NCI-H1694 (cell line): ENCODE measurements at regions not wholly inside any gene's neighbourhood (a gene's known extent, or its start where the extent isn't known, plus 50 kb on each side); places are given as distances from the start of the nearest gene placed in this dataset.

Experiments
- DNase-seq: peaks from one replicate; lab custom pipeline; 2025; lab: John Stamatoyannopoulos, UW

GRCh38 chr13:29999492-30000369, 149.3 kb upstream of the UBL3 start:
- no peak for DNase-seq

- no peak for DNase-seq
Measured at GRCh38 chr13:29996316-29996715, 145.9 kb upstream of the UBL3 start.

- no peak for DNase-seq
Measured at GRCh38 chr13:29994911-29995595, 144.6 kb upstream of the UBL3 start.

DNA sequence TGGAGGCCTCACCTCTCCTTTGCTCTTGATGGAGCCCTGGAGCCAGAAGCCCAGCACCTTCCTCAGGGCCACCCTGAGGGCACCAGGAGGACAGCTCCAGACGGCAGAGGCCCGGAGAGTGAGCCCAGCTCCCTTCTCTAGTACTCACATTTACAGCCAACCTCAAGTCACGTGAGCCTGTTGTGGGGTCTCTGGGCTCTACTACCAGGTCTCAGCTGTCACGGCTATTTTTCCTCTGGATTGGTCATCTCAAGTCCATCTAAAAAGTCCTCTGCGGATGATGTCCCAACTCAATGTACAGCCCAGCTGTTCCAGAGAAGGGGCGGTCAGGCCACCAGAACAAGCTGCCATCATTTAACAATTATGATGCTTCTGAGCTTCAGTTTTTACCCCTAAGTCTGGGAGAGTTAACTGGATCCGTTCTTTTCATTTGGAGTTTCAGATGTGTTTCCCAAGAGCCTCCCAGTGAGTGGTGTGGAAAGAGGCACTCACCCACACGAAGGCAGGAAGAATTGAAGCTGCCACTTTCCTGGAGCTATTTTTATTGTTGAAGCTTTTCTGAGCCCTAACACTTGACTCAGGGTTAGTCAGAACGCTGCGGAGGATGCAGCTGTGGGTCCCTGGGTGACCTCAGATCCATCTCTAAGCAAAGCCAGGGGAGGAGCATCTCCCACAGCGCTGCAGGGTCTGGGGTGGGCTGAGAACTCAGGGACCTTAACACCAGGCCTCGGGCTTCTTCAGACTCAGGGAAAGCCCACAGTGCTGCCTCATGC, 143.5 kb upstream of the UBL3 start:
- DNase-seq = no peak

DNA sequence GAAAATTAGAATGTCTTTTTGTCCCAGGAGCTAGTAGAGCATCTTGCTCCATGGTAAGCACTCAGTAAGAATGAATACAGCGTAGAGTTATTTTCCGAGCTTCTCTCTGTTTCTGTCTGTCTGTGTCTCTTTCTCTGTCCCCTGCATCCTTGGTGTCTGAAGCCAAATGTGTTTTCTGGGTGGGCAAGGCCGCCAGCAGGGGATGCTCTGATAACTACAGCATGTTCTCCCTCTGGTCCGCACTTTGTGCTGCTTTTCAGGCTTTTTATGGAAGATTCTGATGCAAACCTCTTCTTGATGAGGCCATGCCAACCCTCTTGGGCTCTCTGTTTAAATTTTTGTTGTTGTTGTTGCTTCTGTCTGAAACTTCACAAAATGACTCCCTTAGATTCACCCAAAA, 142.8 kb upstream of the UBL3 start:
- DNase-seq = no peak

DNA sequence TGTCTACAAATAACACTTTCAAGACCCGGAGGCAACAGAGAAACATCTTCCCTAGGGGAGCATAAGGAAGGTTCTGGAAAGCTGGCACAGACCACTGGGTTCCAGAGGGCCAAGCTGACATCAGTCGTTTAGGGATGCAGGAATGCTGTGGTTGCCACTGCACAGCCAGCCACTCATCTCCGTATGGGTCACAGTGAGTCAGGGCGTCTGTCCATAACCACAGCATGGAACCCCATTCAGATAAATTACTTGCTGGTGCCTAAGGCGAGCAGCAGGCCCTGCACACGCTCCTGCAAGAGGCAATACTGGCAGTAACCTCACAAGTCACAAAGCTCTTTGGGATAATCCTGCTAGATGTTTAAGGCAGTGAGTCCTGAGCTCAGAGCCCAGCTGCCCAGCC, 140.9 kb upstream of the UBL3 start:
- no peak for DNase-seq

- no peak for DNase-seq
Measured at GRCh38 chr13:29987340-29987739, 136.9 kb upstream of the UBL3 start.

DNA sequence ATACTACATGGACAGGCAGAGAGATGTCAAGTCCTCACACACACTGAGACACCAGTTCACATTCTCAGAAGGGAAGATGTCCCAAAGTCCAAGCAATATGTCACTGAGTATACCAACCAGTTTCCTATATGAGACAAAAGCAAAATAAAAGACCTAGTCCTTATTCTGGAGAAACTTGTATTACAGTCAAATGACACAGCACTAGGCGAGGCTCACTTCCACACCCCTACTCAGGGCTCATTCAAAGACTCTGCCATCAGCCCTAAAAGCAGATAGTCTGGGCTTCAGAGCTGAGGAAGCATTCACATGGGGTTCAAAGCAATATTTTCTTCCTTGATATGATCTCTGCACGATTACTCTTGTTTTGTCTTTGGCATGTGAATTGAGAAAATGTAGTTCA, 129.9 kb upstream of the UBL3 start:
- no peak for DNase-seq

DNA sequence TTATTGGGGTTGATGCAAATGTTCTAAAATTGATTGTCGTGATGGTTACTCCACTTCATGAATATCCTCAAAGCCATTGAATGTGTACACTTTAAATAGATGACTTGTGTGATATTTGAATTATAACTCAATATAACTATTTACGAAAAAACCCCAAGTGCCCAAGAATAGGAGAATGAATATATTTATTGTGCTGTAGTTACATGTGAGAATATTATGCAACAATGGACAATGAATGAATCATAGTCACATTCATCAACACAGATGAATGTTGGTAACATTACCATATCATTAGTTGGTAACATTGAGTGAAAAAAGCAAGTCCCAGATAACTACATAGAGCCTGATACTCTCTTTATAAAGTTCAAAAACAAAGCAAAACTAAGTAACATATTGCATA, 127.8 kb upstream of the UBL3 start:
- no peak for DNase-seq

- DNase-seq = no peak
Measured at GRCh38 chr13:29977476-29978120, 127.2 kb upstream of the UBL3 start.

- DNase-seq = no peak
Measured at GRCh38 chr13:29976535-29976934, 126.1 kb upstream of the UBL3 start.

DNA sequence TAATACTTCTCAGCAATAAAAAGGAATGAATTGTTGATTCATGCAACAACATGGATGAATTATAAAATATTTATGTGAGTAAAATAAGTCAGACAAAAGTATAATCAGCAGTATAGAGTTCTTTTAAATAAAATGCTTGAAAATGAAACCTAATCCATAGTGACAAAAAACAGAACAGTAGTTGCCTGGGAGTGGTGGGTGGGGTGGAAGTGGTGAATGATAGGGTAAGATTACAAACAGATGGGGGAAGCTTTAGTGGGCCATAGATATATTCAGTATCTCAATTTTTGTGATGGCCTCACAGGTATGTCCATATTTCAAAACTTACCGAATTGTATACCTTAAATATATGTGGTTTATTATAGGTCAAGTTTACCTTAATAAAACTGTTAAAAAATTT, 124.9 kb upstream of the UBL3 start:
- DNase-seq = no peak

DNA sequence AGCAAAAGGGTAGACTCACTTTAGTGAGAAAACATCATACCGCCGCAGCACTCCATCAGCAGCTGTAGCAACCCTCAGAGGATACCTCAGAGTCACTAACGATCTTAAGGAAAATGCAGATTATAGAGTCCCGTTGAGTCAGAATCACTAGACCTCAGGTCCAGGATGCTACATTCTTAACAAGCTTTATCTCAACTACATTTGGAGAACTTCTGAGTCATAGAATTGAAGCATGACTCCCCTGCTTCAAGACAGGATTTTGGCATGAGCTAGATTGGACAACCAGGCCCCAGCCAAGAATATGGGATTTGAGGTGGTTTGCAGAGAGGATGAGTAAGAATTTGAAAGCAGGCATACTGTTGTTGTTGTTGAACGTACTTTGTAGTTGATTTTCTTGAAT, 118.9 kb upstream of the UBL3 start:
- no peak for DNase-seq

DNA sequence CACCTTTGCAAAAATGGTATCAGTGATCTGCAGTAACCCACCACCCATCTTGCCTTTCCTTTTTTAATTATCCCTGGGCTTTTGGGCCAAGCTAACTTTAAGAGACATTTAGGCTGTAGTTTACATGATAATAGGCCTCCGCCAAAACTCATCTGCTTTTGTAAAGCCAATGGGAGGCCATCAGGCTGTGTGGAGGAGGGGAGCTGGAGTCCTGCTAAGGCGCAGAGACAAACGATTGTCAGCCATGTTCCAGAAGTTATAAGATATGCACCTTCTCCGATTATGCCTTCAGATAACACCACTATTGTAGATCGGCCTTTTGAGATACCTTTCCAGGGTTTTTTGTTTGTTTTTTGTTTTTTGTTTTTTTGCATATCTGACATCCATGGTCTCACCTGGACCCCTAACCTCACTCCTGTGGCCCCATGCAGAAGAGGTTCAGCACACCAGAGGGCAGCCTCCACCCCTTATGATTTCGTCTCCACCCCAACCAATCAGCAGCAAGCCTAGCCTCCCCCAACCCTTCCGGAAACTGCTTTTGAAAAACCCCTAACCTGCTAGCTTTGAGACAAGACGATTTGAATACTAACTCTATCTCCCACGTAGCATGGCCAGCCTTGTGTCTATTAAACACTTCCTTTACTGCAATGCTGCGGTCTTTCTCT, 113.9 kb upstream of the UBL3 start:
- no peak for DNase-seq

- DNase-seq = no peak
Measured at GRCh38 chr13:29963089-29963488, 112.7 kb upstream of the UBL3 start.

DNA sequence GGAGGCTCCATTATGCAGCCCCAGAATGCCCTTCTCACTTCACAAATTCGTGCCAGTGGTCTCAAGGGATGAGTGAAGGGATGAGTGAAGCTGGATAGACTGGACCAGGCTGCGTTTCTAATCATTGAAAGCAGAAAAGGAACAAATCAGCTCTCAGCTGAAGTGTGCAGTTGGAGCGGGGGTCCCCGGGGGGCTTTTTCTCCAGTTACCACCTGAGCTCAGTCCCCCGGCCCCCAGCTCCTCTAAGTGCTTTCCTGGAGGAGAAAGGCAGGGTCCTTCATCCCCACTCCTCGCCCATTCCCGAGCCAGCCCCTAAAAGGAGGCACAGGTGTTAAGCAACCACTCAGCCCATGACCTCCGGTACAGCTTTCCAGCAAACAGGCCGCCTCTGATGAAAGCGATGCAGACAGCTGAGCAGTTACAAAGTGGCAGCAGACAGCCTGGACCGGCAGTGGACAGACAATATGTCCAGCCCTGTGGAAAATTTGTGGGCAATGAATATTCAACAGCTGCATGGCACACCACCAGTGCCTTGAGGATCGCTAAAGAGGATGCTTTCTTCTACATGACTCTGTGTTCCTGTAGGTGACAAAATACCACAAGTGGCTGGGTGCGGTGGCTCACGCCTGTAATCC, 110.7 kb upstream of the UBL3 start:
- DNase-seq = no peak

DNA sequence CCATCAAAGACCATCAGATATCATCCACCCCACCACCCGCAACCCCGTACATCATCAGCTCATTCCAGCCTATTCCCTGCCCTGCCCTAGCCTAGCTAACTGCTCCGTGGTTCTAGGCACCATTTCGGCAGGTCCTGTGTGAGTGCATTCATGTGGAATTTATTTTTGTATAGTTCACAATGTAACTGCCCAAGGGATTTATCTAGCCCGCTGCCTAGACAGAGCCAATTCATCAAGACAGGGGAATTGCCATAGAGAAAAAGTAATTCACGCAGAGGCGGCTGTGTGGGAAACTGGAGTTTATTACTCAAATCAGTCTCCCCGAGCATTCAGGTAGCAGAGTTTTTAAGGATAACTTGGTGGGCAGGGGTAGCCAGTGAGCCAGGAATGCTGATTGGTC, 109.2 kb upstream of the UBL3 start:
- DNase-seq = no peak

DNA sequence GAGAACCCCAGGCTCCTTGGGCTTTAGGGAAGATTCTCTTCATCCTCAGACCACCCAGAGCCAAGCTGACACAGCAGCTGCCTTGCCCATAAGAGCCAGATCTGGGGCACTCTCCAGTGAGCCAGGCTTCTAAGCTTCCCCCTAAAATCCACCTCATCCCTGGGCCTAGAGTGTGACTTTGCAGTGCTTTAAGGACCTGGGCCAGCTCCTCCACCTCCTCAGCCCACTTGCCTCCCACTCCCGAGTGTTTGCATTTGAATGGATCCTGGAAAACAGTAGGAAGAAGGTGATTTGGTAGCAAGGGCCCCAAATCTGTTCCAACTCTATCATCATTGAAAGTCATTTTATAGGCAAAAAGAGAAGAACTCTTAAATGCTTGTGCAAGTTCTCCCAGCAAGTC, 108.7 kb upstream of the UBL3 start:
- no peak for DNase-seq

GRCh38 chr13:29958476-29958875, 108.1 kb upstream of the UBL3 start:
- DNase-seq = no peak

DNA sequence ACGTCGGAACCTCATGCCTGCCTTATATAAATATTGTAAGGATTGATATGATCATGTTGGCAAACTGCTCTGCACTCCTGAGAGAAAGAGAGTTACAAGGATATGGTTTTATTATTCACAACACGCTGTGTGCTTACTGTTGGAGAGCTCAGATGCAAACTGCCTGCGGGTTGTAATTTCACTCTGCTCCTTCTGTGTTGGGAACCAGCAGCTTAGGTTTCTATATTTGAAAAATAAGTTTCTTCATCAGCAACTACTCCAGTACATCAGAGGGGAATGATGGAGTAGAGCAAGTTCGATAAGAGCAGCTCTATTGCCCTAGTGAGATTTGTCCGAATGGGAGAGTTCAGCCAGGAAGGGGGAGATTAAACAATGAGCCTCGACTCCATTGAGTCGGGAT, 106.9 kb upstream of the UBL3 start:
- no peak for DNase-seq

GRCh38 chr13:29956853-29957252, 106.4 kb upstream of the UBL3 start:
- peak; percentile 36 for DNase-seq
